ENCODE measurements at regions not wholly inside any gene's neighbourhood (a gene's known extent, or its start where the extent isn't known, plus 50 kb on each side); places are given as distances from the start of the nearest gene placed in this dataset.

DNA sequence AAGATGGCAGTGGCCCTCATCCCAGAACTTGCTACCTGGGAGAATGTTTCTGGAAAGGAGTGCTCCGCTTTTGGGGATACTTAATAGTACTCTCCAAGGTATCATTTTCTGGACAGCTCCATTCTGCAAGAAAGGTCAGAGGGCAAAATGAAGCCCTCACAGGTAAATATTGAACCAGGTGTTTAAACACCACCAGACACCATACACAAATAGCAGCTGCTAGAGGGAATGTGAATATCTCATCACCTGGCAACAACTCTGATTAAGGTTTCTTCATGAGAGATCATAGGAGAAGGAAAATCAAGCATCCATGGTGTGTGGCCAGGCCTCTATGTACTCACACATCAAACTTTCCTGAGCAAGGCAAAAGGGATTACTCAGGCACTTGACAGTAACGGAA, 226.1 kb upstream of the FAT3 start:
- H3K9me3 ChIP-seq (ENCODE audit: control insufficient read depth, insufficient read depth, low read depth, low read length) = no peaks in the 10 kb centered on the region
- no peaks in the 10 kb centered on the region for H3K27me3 ChIP-seq (ENCODE audit: control insufficient read depth, insufficient read depth, low read length)
- CTCF ChIA-PET = no interaction called here
- DNase-seq (ENCODE audit: low read depth, low spot score) (no peak), ATAC-seq (no peak)
- no TSS peak for BruUV-seq (replicated peaks)
- in situ Hi-C loops (cut with HindIII; ENCODE audit: low pct_unique_long_range_greater_than_20kb, low sequenced_read_pairs) (no loop called here), intact Hi-C loops (cut with micrococcal nuclease; ENCODE audit: unreplicated experiment) (no loop called here)
- H3K27ac ChIP-seq (ENCODE audit: low read length) = no peak overlapping the region
- POLR2A ChIA-PET = no interaction called here
- H3K36me3 ChIP-seq (ENCODE audit: control insufficient read depth, insufficient read depth, low read length) = no peaks in the 10 kb centered on the region
- H3K4me1 ChIP-seq (ENCODE audit: control insufficient read depth, insufficient read depth, low read length) = no peaks in the 10 kb centered on the region
- no peak overlapping the region for H3K4me3 ChIP-seq (ENCODE audit: low read depth in 2 of 2, low read length in 2 of 2)
- TF ChIP-seq, protein P1, sequence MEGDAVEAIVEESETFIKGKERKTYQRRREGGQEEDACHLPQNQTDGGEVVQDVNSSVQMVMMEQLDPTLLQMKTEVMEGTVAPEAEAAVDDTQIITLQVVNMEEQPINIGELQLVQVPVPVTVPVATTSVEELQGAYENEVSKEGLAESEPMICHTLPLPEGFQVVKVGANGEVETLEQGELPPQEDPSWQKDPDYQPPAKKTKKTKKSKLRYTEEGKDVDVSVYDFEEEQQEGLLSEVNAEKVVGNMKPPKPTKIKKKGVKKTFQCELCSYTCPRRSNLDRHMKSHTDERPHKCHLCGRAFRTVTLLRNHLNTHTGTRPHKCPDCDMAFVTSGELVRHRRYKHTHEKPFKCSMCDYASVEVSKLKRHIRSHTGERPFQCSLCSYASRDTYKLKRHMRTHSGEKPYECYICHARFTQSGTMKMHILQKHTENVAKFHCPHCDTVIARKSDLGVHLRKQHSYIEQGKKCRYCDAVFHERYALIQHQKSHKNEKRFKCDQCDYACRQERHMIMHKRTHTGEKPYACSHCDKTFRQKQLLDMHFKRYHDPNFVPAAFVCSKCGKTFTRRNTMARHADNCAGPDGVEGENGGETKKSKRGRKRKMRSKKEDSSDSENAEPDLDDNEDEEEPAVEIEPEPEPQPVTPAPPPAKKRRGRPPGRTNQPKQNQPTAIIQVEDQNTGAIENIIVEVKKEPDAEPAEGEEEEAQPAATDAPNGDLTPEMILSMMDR (IDR thresholded peaks at IDR 0.05) = no peak
- TF ChIP-seq, protein P2, sequence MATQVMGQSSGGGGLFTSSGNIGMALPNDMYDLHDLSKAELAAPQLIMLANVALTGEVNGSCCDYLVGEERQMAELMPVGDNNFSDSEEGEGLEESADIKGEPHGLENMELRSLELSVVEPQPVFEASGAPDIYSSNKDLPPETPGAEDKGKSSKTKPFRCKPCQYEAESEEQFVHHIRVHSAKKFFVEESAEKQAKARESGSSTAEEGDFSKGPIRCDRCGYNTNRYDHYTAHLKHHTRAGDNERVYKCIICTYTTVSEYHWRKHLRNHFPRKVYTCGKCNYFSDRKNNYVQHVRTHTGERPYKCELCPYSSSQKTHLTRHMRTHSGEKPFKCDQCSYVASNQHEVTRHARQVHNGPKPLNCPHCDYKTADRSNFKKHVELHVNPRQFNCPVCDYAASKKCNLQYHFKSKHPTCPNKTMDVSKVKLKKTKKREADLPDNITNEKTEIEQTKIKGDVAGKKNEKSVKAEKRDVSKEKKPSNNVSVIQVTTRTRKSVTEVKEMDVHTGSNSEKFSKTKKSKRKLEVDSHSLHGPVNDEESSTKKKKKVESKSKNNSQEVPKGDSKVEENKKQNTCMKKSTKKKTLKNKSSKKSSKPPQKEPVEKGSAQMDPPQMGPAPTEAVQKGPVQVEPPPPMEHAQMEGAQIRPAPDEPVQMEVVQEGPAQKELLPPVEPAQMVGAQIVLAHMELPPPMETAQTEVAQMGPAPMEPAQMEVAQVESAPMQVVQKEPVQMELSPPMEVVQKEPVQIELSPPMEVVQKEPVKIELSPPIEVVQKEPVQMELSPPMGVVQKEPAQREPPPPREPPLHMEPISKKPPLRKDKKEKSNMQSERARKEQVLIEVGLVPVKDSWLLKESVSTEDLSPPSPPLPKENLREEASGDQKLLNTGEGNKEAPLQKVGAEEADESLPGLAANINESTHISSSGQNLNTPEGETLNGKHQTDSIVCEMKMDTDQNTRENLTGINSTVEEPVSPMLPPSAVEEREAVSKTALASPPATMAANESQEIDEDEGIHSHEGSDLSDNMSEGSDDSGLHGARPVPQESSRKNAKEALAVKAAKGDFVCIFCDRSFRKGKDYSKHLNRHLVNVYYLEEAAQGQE (IDR thresholded peaks at IDR 0.05; ENCODE audit: insufficient read depth in 1 of 2, low read depth in 2 of 2, low read length in 1 of 2) = no peak
- TF ChIP-seq POLR2AphosphoS5 (IDR thresholded peaks at IDR 0.05; ENCODE audit: low read depth, low read length) = no peak
- no peak for TF ChIP-seq TCF7L2 (IDR thresholded peaks at IDR 0.05; ENCODE audit: low read depth, low read length)
- no peak for TF ChIP-seq SIN3A (IDR thresholded peaks at IDR 0.05; ENCODE audit: borderline replicate concordance, insufficient read depth, low read depth, low read length)

DNA sequence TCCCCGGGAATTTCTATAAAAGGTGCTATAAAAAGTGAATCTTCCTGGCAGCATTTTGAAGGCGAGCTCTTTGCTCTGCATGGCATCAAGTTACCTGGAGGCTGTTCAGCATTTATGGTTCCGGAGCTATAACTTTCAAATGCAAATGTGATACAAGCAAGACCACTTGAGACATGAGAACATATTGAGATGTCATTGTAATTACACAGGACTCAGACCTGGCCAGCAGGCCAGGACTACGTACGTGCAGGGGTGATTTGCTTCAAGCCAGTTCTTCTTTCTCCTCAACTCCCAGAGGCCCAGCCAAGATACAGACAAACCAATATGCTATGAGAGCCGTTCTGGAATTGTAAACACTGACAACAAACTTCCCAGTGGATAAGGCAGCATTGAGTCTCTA, 227.4 kb upstream of the FAT3 start:
- no TSS peak for BruUV-seq (replicated peaks)
- Histone ChIP-seq H3K27me3 (ENCODE audit: control insufficient read depth, insufficient read depth, low read length) (no peaks in the 10 kb centered on the region), H3K4me3 (ENCODE audit: low read depth in 2 of 2, low read length in 2 of 2) (no peak overlapping the region), H3K36me3 (ENCODE audit: control insufficient read depth, insufficient read depth, low read length) (no peaks in the 10 kb centered on the region), H3K9me3 (ENCODE audit: control insufficient read depth, insufficient read depth, low read depth, low read length) (no peaks in the 10 kb centered on the region), H3K27ac (ENCODE audit: low read length) (no peak overlapping the region), H3K4me1 (ENCODE audit: control insufficient read depth, insufficient read depth, low read length) (no peaks in the 10 kb centered on the region)
- TF ChIP-seq POLR2AphosphoS5 (IDR thresholded peaks at IDR 0.05; ENCODE audit: low read depth, low read length) = no peak
- TF ChIP-seq, protein P2 (IDR thresholded peaks at IDR 0.05; ENCODE audit: insufficient read depth in 1 of 2, low read depth in 2 of 2, low read length in 1 of 2) = no peak
- TF ChIP-seq, protein P1 (IDR thresholded peaks at IDR 0.05) = no peak
- ATAC-seq (no peak), DNase-seq (ENCODE audit: low read depth, low spot score) (no peak)
- in situ Hi-C loops (cut with HindIII; ENCODE audit: low pct_unique_long_range_greater_than_20kb, low sequenced_read_pairs) = no loop called here
- ChIA-PET POLR2A (no interaction called here), CTCF (no interaction called here)
- intact Hi-C loops (cut with micrococcal nuclease; ENCODE audit: unreplicated experiment) = no loop called here
